ENCODE measurements at regions not wholly inside any gene's neighbourhood (a gene's known extent, or its start where the extent isn't known, plus 50 kb on each side); places are given as distances from the start of the nearest gene placed in this dataset.

GRCh38 chr12:93244514-93245077 lies 133.1 kb upstream of the NUDT4 start:
- Histone ChIP-seq H3K4me2 (peak overlapping the region; percentile 40), H3F3A (ENCODE audit: insufficient read depth, low read depth) (peaks cover 10% of the 10 kb centered on the region), H2AFZ (peak overlapping the region; percentile 44; the same call in 1 of the 2 replicates), H3K4me1 (replicated peaks; ENCODE audit: insufficient read depth) (peaks cover 23% of the 10 kb centered on the region), H3K4me3 (no peak overlapping the region), H4K20me1 (ENCODE audit: insufficient read depth) (no peaks in the 10 kb centered on the region), H3K27ac (peak overlapping the region; percentile 47), H3K79me2 (ENCODE audit: low read depth) (no peaks in the 10 kb centered on the region), H3K36me3 (ENCODE audit: low read depth) (no peaks in the 10 kb centered on the region), H3K27me3 (ENCODE audit: insufficient read depth, low read depth) (no peaks in the 10 kb centered on the region), H3K9me2 (ENCODE audit: insufficient read depth) (no peaks in the 10 kb centered on the region), H3K9me3 (ENCODE audit: insufficient read depth, low read depth) (peaks cover 6% of the 10 kb centered on the region; the same call in 1 of the 2 replicates)
- POLR2A ChIA-PET (ENCODE audit: unreplicated experiment) = interaction anchor here (0.6 kb wide), 2 partner anchors 26 to 414 kb away, joined by 3 to 6 read pairs; no protein-coding TSS in a partner anchor
- intact Hi-C loops (cut with micrococcal nuclease; ENCODE audit: unreplicated experiment) = loop anchor here (5.0 kb wide), 2 partner anchors 133 to 157 kb away; partner anchors contain the start of gene NUDT4
- TF ChIP-seq EZH2 (IDR thresholded peaks at IDR 0.05; ENCODE audit: low read depth) (no peak), CTCF (conservative IDR thresholded peaks at IDR 0.05) (no peak)
- no peak for DNase-seq
- BruUV-seq (replicated peaks) = no TSS peak
- CTCF ChIA-PET = interaction anchor here (0.6 to 0.7 kb wide), 2 partner anchors 72 to 1130 kb away, joined by 3 to 8 read pairs; no protein-coding TSS in a partner anchor

- Histone ChIP-seq H4K20me1 (ENCODE audit: insufficient read depth) (no peaks in the 10 kb centered on the region), H3K9me3 (ENCODE audit: insufficient read depth, low read depth) (0 out of 2 replicates have a peak, but pooled peaks cover 6% of the 10 kb centered on the region), H3K9me2 (ENCODE audit: insufficient read depth) (no peaks in the 10 kb centered on the region), H3K4me2 (no peak overlapping the region), H3K27ac (no peak overlapping the region), H3K27me3 (ENCODE audit: insufficient read depth, low read depth) (no peaks in the 10 kb centered on the region), H3K4me1 (replicated peaks; ENCODE audit: insufficient read depth) (peaks cover 23% of the 10 kb centered on the region), H3K79me2 (ENCODE audit: low read depth) (no peaks in the 10 kb centered on the region), H3K4me3 (no peak overlapping the region), H2AFZ (no peak overlapping the region), H3F3A (ENCODE audit: insufficient read depth, low read depth) (peaks cover 10% of the 10 kb centered on the region), H3K36me3 (ENCODE audit: low read depth) (no peaks in the 10 kb centered on the region)
- intact Hi-C loops (cut with micrococcal nuclease; ENCODE audit: unreplicated experiment) = no loop called here
- CTCF ChIA-PET = no interaction called here
- POLR2A ChIA-PET (ENCODE audit: unreplicated experiment) = no interaction called here
- no peak for DNase-seq
- TF ChIP-seq CTCF (conservative IDR thresholded peaks at IDR 0.05) = no peak
- no TSS peak for BruUV-seq (replicated peaks)
Measured at GRCh38 chr12:93245543-93245942, 132.2 kb upstream of the NUDT4 start.

DNA sequence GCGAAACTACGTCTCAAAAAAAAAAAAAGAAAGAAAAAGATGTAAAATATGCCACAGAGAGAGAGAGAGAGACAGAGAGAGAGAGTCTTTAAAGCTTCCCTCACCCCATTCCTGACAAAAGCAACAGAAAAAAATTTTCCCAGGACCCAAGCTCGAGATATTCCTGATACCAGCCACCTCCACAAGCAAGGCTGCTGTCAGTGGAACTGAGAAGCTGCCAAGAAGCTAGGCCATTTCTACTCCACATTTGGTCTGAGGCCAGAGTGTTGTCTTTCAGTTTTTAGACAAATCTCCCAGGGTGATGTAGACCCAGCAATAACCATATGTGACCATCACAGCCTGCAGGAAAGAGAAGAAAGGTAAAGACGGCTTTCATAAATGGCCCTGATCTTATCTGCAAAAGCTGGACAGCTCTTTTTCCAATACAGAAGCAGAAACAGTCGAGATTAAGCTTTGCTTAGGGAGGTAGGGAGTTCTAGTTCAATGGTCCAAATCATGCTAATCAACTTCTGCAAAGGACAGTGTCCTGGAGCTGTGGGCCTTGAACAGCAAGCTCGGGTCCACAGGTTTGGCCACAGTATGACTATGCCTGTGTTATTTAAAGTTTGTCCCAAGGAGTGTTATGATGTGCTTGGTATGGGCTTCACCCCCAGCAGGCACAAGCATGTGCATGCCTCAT lies 130.3 kb upstream of the NUDT4 start:
- no peaks in the 10 kb centered on the region for H3K9me2 ChIP-seq (ENCODE audit: insufficient read depth)
- CTCF ChIA-PET = no interaction called here

More for the DNA sequence above, 130.3 kb upstream of the NUDT4 start:
- Histone ChIP-seq H3K79me2 (ENCODE audit: low read depth) (no peaks in the 10 kb centered on the region), H3K4me1 (replicated peaks; ENCODE audit: insufficient read depth) (peaks cover 23% of the 10 kb centered on the region), H3K4me3 (no peak overlapping the region), H3K4me2 (no peak overlapping the region), H3K9me3 (ENCODE audit: insufficient read depth, low read depth) (0 out of 2 replicates have a peak, but pooled peaks cover 6% of the 10 kb centered on the region), H4K20me1 (ENCODE audit: insufficient read depth) (no peaks in the 10 kb centered on the region), H3K36me3 (ENCODE audit: low read depth) (no peaks in the 10 kb centered on the region), H3K27ac (no peak overlapping the region), H3K27me3 (ENCODE audit: insufficient read depth, low read depth) (no peaks in the 10 kb centered on the region), H3F3A (ENCODE audit: insufficient read depth, low read depth) (peaks cover 10% of the 10 kb centered on the region), H2AFZ (no peak overlapping the region)
- intact Hi-C loops (cut with micrococcal nuclease; ENCODE audit: unreplicated experiment) = no loop called here
- no TSS peak for BruUV-seq (replicated peaks)
- TF ChIP-seq EZH2 (IDR thresholded peaks at IDR 0.05; ENCODE audit: low read depth) (no peak), CTCF (conservative IDR thresholded peaks at IDR 0.05) (no peak)
- POLR2A ChIA-PET (ENCODE audit: unreplicated experiment) = no interaction called here
- no peak for DNase-seq
